ENCODE measurements at regions not wholly inside any gene's neighbourhood (a gene's known extent, or its start where the extent isn't known, plus 50 kb on each side); places are given as distances from the start of the nearest gene placed in this dataset.
"Not testable (repeated sequence)": the region's sequence is repeated elsewhere in the genome, so short reads cannot be mapped to it uniquely, and the experiment has no call there.

DNA sequence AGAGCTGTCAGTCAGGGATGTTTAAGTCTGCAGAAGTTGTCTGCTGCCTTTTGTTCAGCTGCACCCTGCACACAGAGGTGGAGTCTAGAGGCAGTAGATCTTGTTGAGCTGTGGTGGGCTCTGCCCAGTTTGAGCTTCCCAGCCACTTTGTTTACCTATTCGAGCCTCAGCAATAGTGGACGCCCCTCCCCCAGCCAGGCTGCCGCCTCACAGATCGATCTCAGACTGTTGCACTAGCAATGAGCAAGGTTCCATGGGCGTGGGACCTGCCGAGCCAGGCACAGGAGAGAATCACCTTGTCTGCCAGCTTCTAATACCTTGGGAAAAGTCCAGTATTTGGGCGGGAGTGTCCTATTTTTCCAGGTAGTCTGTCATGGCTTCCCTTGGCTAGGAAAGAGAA lies 225.1 kb upstream of the RASA1 start:
- no peak for DNase-seq (ENCODE audit: low read depth in 4 of 4, low spot score in 1 of 4)

DNA sequence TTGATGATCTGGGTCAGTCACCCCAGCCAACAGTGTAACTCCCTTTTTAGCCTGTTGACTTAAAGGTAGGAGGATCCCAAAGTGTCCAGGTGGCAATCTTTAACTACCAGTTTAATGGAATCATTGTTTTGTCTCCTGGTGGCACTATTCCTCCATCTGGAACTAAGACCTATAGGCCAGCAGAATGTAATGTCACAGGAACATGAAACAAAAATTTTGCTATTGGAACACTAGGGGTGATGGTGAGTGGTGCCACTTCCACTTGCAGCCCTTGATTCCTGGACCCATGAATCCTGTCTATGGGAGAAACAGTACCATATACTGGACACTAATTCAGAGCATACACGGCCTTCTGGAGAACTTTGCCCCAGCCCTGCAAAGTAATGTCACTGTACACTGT lies 219.5 kb upstream of the RASA1 start:
- DNase-seq (ENCODE audit: low read depth in 4 of 4, low spot score in 1 of 4): no peak

DNA sequence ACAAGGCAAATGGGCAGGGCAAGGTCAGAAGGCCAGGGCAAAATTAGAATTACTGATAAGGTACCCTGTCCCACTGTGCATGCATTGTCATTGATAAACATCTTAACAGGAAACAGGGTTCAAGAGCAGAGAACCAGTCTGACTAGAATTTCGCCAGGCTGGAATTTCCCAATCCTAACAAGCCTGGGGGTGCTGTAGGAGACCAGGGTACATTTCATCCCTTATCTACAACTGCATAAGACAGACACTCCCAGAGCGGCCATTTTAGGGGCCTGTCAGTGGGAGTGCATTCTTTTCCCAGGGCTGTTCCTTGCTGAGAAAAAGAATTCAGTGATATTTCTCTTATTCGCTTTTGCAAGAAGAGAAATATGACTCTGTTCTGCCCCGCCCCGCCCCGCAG lies 218.7 kb upstream of the RASA1 start:
- DNase-seq (ENCODE audit: low read depth in 4 of 4, low spot score in 1 of 4): not testable (repeated sequence)

DNA sequence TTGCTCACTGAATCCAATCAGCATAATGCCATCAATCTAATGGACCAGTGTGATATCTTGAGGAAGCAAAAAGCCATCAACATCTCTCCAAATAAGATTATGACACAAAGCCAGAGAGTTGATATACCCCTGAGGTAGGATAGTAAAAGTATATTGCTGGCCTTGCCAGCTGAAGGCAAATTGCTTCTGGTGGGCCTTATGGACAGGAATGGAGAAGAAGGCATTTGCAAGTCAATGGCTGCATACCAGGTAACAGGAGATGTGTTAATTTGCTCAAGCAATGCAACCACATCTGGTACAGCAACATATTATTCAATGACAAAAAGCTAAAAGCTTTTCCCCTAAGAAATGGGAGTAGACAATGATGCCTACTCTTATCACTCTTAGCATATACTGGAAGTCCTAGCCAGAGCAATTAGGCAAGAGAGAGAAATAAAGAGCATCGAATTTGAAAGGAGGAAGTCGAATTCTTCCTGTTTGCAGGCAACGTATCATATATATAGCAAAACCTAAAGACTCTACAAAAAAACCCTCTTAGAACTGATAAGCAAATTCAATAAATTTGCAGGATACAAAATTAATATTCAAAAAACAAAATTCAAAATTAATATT lies 216.1 kb upstream of the RASA1 start:
- no peak for DNase-seq (ENCODE audit: low read depth in 4 of 4, low spot score in 1 of 4)

DNA sequence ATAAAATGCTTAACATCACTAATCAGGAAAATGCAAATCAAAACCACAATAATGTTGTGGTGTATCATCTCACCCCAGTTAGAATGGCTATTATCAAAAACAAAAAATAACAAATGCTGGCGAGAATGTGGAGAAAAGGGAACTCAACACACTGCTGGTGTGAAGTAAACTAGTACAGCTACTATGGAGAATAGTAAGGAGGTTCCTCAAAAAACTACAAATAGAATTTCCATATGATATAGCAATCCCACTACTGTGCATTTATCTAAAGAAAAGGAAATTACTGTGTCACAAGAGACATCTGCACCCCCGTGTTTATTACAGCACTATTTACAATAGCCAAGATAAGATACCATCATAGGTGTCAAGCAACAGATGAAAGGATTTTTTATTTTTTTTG lies 214.5 kb upstream of the RASA1 start:
- DNase-seq (ENCODE audit: low read depth in 4 of 4, low spot score in 1 of 4): no peak

DNA sequence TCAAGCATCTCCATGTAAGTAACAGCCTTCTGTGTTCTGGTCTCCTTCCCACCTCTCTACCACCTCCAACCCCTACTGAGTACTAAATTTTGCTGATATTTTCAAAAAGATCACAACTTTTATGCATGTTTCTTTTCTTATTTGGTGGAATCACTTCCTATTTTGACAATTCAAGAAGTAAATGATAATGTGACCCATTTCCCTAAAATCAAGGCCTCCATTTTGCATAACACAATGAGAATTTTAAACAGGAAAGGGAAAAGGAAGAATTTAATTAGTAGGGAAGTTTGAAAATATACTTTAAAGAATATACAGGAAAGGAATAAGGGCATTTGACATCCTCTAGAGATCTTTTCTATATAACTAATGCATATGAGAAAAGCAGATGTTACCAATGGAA lies 212.9 kb upstream of the RASA1 start:
- no peak for DNase-seq (ENCODE audit: low read depth in 4 of 4, low spot score in 1 of 4)

DNA sequence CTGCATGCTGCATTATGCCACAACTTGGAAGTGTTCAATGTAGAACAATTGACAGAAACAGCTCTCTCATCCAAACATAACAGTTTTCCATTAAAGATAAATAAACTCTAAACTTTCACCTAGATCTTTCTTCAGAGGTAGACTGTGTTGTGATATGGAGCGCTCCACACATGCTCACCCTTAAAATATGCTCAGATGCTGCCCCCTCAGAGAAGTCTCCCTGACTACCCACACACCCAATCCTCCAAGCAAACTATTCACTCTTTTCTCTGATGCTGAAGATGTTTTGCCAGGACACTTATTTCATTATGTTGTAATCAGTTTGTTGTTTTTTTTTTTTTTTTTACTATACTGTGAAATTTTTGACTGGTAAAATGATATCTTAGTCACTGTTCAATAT lies 206.6 kb upstream of the RASA1 start:
- no peak for DNase-seq (ENCODE audit: low read depth in 4 of 4, low spot score in 1 of 4)

DNA sequence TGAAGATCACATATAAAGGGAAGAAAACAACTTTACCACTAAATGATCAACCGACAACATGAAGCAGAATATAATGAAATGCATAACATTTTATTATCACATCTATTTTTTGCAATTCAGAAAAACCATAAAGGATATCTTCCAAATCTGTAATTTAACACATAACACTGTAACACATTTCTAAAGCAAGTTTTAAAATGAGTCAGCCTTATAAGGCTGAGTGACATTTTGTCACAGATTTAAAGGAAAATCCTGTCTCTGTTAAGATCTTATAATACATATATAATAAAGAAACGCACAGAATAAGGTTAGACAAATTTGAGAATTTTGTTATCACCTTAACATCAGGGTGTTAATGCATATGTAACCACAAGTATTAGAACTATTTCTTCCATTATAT lies 198.4 kb upstream of the RASA1 start:
- DNase-seq (ENCODE audit: low read depth in 4 of 4, low spot score in 1 of 4): no peak

DNA sequence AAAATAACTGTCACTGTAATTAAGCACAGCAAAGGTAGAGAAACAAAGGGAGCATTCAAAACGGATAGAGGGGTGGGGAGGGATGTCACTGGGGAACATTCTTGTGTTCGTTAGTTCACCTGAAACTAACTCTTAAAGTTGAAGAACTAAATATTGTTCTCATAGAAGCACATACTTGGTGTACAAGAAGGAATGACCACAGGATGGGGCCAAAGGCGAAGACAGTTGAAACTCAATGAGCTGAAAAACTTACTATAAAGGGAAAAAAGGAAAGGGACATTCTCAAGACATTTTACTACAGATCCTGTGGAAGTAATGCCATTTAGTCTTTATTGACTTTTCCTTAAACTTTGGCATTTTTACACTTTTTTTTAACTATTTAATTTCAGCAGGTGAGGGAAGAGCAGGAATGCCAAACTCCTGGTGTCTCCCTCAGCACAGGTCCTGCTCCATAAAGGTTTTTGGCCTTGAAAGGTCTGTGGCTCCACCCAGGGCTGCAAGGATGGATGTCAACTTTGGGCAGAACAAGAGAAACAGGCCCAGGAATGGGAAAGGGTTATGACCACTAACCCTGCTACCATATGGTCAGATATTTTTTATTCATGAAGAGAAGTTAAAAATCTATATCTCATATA lies 197.6 kb upstream of the RASA1 start:
- no peak for DNase-seq (ENCODE audit: low read depth in 4 of 4, low spot score in 1 of 4)

DNA sequence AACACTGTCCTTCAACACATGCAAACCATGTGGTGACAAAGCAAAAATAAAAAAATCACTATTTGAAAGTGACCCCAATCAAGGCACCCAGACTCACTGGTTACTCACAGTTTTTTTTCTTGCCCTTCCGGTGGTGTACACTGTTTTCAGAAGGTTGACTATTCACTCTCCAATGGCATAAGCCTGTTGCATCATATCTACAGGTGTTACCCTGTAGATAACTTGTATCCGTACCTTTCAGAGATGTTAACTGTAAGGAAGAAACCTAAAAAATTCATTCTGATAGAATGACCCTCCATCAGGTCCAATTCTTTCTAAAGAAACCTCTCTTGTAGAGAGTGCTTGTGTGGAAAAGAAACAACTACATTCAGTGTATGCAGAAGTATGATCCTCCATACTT lies 193.6 kb upstream of the RASA1 start:
- DNase-seq (ENCODE audit: low read depth in 4 of 4, low spot score in 1 of 4): no peak

DNA sequence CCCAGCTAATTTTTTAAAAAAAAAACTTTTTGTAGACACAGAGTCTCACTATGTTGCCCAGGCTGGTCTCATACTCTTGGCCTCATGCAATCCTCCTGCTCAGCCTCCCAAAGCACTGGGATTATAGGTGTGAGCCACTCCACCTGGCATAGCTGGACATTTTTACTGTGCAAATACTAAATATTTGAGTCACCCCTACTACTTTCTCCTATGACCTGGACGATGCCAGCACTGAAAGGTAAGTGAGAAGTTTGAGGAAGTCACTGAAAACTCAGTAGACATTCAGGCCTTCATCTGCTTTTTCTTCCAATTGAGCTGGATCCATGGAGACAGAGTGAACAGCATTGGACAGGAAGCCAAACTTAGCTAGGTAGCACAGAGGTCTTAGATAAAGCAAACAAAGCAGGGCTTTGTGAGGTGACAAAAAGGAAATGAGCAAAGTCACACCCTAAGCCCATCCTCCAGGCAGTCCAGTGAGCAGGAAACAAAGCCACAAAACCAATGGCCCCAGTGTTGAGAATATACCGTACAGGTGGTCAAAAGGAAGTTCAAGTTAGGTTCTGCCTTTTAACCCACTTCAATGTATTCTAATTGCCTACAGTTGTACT lies 192.6 kb upstream of the RASA1 start:
- no peak for DNase-seq (ENCODE audit: low read depth in 4 of 4, low spot score in 1 of 4)

DNA sequence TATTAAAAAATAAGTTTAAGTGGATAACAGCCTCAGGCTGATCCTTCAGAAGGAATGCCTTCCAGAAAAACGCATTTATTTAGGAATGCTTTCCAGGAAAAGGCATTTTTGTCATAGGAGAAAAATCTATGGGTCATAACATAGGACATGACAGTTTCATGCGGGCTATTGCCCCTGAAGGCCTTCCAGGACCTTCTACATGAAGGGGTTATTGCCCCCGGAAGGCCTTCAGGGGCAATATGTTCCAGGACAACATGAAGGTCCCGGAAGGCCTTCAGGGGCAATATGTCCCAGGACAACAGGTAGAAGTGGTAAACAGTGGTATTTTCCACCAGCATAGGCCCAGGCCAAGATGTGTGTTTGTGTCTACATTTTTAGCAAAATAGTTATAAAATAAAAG lies 191.3 kb upstream of the RASA1 start:
- no peak for DNase-seq (ENCODE audit: low read depth in 4 of 4, low spot score in 1 of 4)

DNA sequence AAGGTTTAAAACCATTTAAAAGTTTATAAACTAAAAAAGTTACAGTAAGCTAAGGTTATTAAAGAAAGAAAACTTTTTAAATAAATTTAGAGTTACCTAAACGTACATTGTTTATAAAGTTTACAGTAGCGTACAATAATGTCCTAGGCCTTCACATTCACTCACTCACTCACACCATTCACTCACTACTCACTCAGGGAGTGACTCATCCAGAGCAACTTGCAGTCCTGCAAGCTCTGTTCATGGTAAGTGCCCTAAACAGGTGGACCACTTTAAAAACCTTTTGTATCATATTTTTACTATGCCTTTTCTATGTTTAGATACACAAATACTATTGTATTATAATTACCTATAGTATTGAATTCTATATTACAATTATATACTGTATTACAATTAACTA lies 190.8 kb upstream of the RASA1 start:
- DNase-seq (ENCODE audit: low read depth in 4 of 4, low spot score in 1 of 4): no peak

DNA sequence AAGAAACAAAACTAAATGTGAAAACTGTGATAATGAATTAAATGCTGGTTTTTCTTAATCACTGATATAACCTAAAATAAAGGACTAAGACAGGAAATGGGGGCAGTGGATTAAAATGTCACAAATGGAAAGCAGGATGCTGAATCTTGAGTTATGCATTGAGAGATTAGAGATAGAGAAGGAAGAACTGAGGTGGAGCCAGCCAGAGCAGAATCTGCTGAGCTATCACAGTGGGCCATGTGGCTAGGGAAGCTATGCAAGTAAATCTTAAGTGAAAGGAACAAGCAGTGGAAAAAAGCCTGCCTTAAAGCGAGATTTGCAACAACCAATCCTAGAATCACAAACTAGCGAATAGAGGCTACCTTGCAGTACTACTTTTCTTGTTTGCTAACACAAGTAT lies 188.5 kb upstream of the RASA1 start:
- DNase-seq (ENCODE audit: low read depth in 4 of 4, low spot score in 1 of 4): no peak

DNA sequence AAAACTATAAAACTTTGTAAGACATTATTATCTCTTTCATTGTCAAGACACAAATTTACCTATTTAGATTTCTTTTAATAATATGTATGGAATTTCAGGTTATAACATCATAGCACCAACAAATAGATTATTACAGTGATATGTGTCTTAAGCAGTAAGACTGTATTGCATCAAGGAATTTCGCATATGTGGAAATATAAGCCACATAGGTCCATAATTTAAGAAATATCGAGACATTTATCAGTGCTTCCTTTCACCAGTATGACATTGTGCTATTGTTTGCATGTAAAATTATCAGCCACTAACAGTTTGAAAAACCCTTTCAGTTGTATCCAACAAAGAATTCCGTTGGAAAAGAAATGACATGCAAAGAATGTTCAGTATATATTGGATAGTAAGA lies 186.7 kb upstream of the RASA1 start:
- DNase-seq (ENCODE audit: low read depth in 4 of 4, low spot score in 1 of 4): no peak

DNA sequence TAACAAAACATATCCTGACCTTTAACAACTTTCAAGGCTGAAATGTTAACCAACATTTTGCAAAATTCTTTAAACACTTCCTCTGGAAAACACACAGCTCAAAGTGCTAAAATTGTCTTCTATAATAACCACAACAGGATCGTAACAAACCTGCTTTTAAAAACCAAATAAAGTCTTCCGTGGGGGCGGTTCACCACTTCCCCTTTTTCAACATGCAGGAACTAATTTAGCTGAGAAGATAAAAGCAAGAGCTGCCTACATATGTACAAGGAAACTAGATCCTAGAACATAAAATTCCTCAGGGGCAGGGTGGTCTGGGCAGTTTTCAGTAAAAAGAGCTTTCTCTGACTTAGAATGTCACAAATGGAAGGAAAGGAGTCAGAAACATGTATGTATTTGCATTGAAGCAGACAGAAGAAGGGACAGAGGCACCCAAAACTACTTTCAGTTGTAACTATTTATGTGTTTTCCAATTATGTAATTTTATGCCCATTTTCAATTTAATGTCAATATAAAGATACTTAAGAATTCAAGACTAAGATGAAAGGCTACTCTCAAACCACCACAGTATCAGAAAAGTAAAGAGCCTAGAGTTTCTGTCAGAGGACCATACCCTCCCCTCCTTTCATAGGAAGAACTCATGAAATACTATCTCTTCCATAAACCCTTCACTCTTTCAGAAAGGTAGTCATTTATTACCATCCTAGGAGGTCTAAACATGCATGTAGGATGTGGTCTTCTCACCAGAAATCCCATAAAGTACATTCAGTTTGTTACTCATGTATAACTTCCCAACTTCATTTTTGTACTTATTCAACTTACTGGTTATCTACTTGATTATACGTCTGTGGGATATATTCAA lies 185.9 kb upstream of the RASA1 start:
- no peak for DNase-seq (ENCODE audit: low read depth in 4 of 4, low spot score in 1 of 4)

DNA sequence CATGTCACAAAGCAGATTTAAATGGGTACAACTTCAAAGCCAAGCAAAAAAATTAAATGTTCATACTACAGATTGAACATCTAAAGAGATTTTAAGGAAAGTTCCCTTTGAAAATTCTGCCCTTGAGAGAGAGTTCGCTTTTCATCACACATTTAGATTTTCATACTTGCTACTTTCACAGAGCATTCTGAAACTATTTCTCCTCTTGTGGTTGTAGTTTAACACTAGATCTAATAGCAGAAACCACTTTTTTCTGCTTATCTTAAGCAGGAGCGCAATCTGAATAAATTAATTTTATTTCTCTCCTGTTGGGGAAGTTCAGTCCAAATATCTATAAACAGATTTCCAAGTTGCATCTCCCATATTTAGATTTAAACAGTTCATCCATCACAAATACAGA lies 173.3 kb upstream of the RASA1 start:
- no peak for DNase-seq (ENCODE audit: low read depth in 4 of 4, low spot score in 1 of 4)

DNA sequence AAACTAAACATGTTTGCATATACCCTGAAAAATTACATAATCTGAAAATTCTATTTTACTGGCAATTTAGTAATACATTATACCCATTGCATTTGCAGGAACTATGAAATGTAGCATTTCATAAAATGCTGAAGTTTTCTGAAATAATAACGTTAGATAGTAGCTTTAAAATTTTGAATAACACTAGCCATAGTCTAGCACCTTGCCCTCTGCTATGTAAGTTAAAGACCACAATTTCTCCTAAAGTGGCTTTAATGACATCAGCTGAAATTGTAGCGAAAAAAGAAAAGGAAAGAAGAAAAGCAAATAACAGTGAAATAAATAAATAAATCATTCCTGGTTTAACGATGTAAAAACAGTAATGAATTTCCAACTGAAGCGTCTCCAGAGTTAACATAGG lies 172.8 kb upstream of the RASA1 start:
- no peak for DNase-seq (ENCODE audit: low read depth in 4 of 4, low spot score in 1 of 4)

DNA sequence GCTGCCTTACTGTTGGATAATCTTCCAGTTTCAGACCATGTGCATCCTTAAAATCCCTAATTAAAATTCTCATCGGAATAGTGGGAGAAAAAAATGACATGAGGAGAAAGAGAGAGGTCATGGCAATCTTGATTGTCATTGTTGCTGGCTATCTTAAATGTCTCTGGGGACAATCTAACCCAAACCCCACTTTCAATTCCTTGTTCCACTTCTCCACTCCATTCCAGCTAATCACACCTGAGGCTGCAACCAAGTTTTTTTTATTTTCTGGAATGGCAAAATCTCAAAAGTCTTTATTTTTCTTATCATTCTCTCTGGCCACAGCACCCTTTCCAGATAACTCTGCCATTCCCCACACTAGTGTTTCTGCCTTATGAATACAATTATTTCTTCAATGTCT lies 171.9 kb upstream of the RASA1 start:
- no peak for DNase-seq (ENCODE audit: low read depth in 4 of 4, low spot score in 1 of 4)

DNA sequence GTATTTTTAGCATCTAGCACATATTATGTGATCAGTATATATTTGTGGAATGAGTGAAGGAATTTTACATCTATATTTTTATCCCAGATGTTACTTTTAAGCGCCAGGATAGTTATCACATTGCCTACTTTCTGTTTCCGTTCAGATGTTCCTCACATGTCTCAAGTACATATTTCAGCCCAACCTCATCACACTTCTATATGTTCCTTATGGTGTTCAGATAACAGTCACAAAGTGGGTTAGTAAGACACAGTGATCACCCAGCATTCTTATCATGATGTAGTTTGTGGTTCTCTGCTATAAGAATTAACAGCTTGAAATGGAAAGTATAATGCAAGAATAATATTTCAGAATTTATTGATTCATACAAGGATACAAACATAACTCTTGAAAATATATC lies 170.0 kb upstream of the RASA1 start:
- no peak for DNase-seq (ENCODE audit: low read depth in 4 of 4, low spot score in 1 of 4)

DNA sequence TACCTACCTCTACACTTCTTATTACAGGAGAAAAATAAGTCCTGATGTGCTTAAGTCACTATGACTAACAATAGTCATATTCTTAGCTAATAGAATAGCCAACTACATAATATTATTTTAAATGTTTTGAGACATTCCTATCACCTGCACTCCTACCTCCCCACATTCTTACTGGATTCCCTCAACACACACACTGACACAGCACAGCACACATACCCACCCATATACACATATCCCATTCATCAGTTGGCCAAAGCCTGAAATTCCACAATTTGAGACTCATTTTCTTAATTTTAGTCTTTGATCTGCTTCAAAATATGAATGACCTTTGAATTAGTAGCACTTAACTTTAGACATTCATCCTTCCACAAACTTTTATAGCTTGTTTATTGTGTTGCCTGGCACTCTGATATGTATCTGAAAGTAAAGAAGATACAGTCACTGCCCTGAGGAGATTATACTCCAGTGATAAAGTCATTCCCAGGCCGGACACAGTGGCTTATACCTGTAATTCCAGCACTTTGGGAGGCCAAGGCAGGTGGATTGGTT lies 168.3 kb upstream of the RASA1 start:
- no peak for DNase-seq (ENCODE audit: low read depth in 4 of 4, low spot score in 1 of 4)

DNA sequence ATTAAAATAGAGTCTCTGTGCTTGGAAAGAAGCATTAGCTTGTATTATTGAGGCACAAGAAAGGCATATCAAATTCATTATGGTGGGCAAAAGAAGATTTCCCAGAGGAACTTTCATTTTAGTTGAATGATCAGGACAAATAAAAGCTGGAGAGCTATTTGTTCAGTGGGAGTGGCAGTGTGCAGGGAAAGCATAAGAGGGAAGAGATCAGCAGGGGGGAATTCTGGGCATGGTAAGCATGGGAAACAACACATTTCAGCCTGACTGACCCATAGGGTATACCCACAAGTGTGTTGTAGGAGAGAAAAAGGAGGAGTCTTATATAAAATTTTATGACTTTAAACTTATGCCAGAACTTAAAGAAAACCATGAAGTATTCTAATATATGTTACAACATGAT lies 167.7 kb upstream of the RASA1 start:
- no peak for DNase-seq (ENCODE audit: low read depth in 4 of 4, low spot score in 1 of 4)
